H9 (cell line): ENCODE measurements at regions not wholly inside any gene's neighbourhood (a gene's known extent, or its start where the extent isn't known, plus 50 kb on each side); places are given as distances from the start of the nearest gene placed in this dataset.

Experiments
- DNase-seq: peaks from one replicate; pipeline ENCODE4 v3.0.0-alpha.2; 2017
- H2AFZ ChIP-seq: one replicate; pipeline ENCODE4 v1.6.1; 2013; ENCODE audit warnings: mild to moderate bottlenecking, low read length, control low read depth, moderate library complexity
- H2AK5ac ChIP-seq: 2 replicates; pipeline ENCODE4 v1.6.1; 2013; ENCODE audit warnings: low read length, control low read depth, mixed read lengths; ENCODE audit not compliant: insufficient read length
- H2BK120ac ChIP-seq: one replicate; pipeline ENCODE4 v1.6.1; 2013; ENCODE audit warnings: low read depth, mild to moderate bottlenecking, low read length, control low read depth, inconsistent platforms; ENCODE audit not compliant: poor library complexity, severe bottlenecking
- H2BK12ac ChIP-seq: 2 replicates; pipeline ENCODE4 v1.6.1; 2013; ENCODE audit warnings: low read length, control low read depth, mixed read lengths, low read depth; ENCODE audit not compliant: insufficient read length
- H2BK15ac ChIP-seq: 2 replicates; pipeline ENCODE4 v1.6.1; 2013; ENCODE audit warnings: low read depth, low read length, control low read depth
- H2BK20ac ChIP-seq: one replicate; pipeline ENCODE4 v1.6.1; 2013; ENCODE audit warnings: low read depth, mild to moderate bottlenecking, low read length, control low read depth, inconsistent platforms; ENCODE audit not compliant: poor library complexity, severe bottlenecking
- H2BK5ac ChIP-seq: 2 replicates; pipeline ENCODE4 v1.6.1; 2013; ENCODE audit warnings: low read length, control low read depth, mixed read lengths; ENCODE audit not compliant: insufficient read length
- H3K14ac ChIP-seq: 2 replicates; pipeline ENCODE4 v1.6.1; 2013; ENCODE audit warnings: low read length, control low read depth; ENCODE audit not compliant: insufficient read depth
- H3K18ac ChIP-seq: 2 replicates; pipeline ENCODE4 v1.6.1; 2013; ENCODE audit warnings: low read depth, mild to moderate bottlenecking, mixed read lengths, low read length, control low read depth; ENCODE audit not compliant: insufficient read length
- H3K23ac ChIP-seq: 2 replicates; pipeline ENCODE4 v1.6.1; 2013; ENCODE audit warnings: low read length, control low read depth, mixed read lengths, low read depth; ENCODE audit not compliant: insufficient read length
- H3K23me2 ChIP-seq: 2 replicates; pipeline ENCODE4 v1.6.1; 2013; ENCODE audit warnings: low read depth, mild to moderate bottlenecking, mixed read lengths, low read length, control low read depth; ENCODE audit not compliant: insufficient read length, poor library complexity, severe bottlenecking
- H3K27ac ChIP-seq: 2 replicates; pipeline ENCODE4 v1.5.1; 2013; ENCODE audit warnings: low read length, control low read depth, mixed read lengths, low read depth; ENCODE audit not compliant: insufficient read length
- H3K27me3 ChIP-seq: 2 replicates; pipeline ENCODE4 v1.6.1; 2013; ENCODE audit warnings: low read length, control low read depth, inconsistent platforms; ENCODE audit not compliant: insufficient read depth
- H3K4ac ChIP-seq: 2 replicates; pipeline ENCODE4 v1.6.1; 2013; ENCODE audit warnings: low read depth, mild to moderate bottlenecking, control low read depth, inconsistent platforms, low read length, moderate library complexity
- H3K4me1 ChIP-seq: 2 replicates; pipeline ENCODE4 v1.6.1; 2013; ENCODE audit warnings: low read length, control low read depth, inconsistent platforms; ENCODE audit not compliant: insufficient read depth
- H3K4me2 ChIP-seq: 2 replicates; pipeline ENCODE4 v1.6.1; 2013; ENCODE audit warnings: low read length, control low read depth, mixed read lengths; ENCODE audit not compliant: insufficient read length, insufficient read depth
- H3K56ac ChIP-seq: 2 replicates; pipeline ENCODE4 v1.6.1; 2013; ENCODE audit warnings: low read depth, mild to moderate bottlenecking, mixed read lengths, low read length, control low read depth; ENCODE audit not compliant: insufficient read length
- H3K79me1 ChIP-seq: 2 replicates; pipeline ENCODE4 v1.6.1; 2013; ENCODE audit warnings: low read depth, mild to moderate bottlenecking, moderate library complexity, low read length, control low read depth, inconsistent platforms; ENCODE audit not compliant: insufficient read depth, poor library complexity, severe bottlenecking
- H3K79me2 ChIP-seq: 2 replicates; pipeline ENCODE4 v1.6.1; 2013; ENCODE audit warnings: low read length, control low read depth, inconsistent platforms; ENCODE audit not compliant: insufficient read depth
- H3K9ac ChIP-seq: 2 replicates; pipeline ENCODE4 v1.6.1; 2013; ENCODE audit warnings: low read length, control low read depth, mixed read lengths; ENCODE audit not compliant: insufficient read length; ENCODE audit errors: extremely low read depth
- H3K9me3 ChIP-seq: one replicate; pipeline ENCODE4 v1.6.1; 2013; ENCODE audit warnings: low read depth, low read length, inconsistent platforms; ENCODE audit not compliant: control insufficient read depth
- H3T11ph ChIP-seq: one replicate; pipeline ENCODE4 v1.6.1; 2013; ENCODE audit warnings: mild to moderate bottlenecking, low read length, control low read depth, inconsistent platforms
- H4K20me1 ChIP-seq: one replicate; pipeline ENCODE4 v1.6.1; 2013; ENCODE audit not compliant: control insufficient read depth, insufficient read length, insufficient read depth
- H4K5ac ChIP-seq: 2 replicates; pipeline ENCODE4 v1.6.1; 2013; ENCODE audit warnings: low read depth, mild to moderate bottlenecking, mixed read lengths, low read length, control low read depth; ENCODE audit not compliant: insufficient read length
- H4K8ac ChIP-seq: replicated peaks from 2 replicates; pipeline ENCODE4 v1.6.1; 2013; ENCODE audit warnings: low read length, control low read depth, mixed read lengths, low read depth; ENCODE audit not compliant: insufficient read length
- H4K91ac ChIP-seq: 2 replicates; pipeline ENCODE4 v1.6.1; 2013; ENCODE audit warnings: low read depth, mild to moderate bottlenecking, moderate library complexity, mixed read lengths, low read length, control low read depth; ENCODE audit not compliant: insufficient read length
- H3K27ac Mint-ChIP-seq, 3 experiments: 2 replicates in 2 of 3; 3 replicates in 1 of 3; pipeline ENCODE4 v1.8.0; 2020 to 2021; ENCODE audit warnings: mixed read lengths in 3 of 3, mild to moderate bottlenecking in 1 of 3, moderate library complexity in 1 of 3
- H3K27me3 Mint-ChIP-seq: 2 replicates; pipeline ENCODE4 v1.8.0; 2021; ENCODE audit warnings: low read depth, mild to moderate bottlenecking, moderate library complexity, mixed read lengths
- H3K36me3 Mint-ChIP-seq, 3 experiments: 2 replicates in 2 of 3; 3 replicates in 1 of 3; pipeline ENCODE4 v1.8.0; 2020 to 2021; ENCODE audit warnings: low read depth in 3 of 3, mixed read lengths in 3 of 3; ENCODE audit not compliant: insufficient read depth in 1 of 3
- H3K4me1 Mint-ChIP-seq, 2 experiments: 2 replicates each; pipeline ENCODE4 v1.8.0; 2020; ENCODE audit warnings: mixed read lengths in 2 of 2
- H3K4me3 Mint-ChIP-seq, 2 experiments: 2 replicates in 1 of 2; 3 replicates in 1 of 2; pipeline ENCODE4 v1.8.0; 2020 to 2021; ENCODE audit warnings: mild to moderate bottlenecking in 2 of 2, mixed read lengths in 2 of 2, moderate library complexity in 1 of 2
- H3K9me3 Mint-ChIP-seq, 2 experiments: 2 replicates in 1 of 2; 3 replicates in 1 of 2; pipeline ENCODE4 v1.8.0; 2020; ENCODE audit warnings: mild to moderate bottlenecking in 2 of 2, mixed read lengths in 2 of 2, moderate library complexity in 1 of 2
- WGBS: extraction: QIAGEN DNeasy Blood & Tissue Kit; methylation state at CpG from one replicate; pipeline ENCODE4 v1.1.7; 2013; ENCODE audit warnings: missing lambda C conversion rate, low lambda C conversion rate, mixed read lengths; ENCODE audit not compliant: insufficient read length; ENCODE audit errors: extremely low coverage; 5-methylcytosine and 5-hydroxymethylcytosine counted together
- TF ChIP-seq, protein P1 (sequence below): fragments of 200-600 bp; sonication (generic); conservative IDR thresholded peaks from 3 replicates; pipeline ENCODE4 v1.8.0; 2021; ENCODE audit warnings: antibody characterized with exemption, mild to moderate bottlenecking

DNA sequence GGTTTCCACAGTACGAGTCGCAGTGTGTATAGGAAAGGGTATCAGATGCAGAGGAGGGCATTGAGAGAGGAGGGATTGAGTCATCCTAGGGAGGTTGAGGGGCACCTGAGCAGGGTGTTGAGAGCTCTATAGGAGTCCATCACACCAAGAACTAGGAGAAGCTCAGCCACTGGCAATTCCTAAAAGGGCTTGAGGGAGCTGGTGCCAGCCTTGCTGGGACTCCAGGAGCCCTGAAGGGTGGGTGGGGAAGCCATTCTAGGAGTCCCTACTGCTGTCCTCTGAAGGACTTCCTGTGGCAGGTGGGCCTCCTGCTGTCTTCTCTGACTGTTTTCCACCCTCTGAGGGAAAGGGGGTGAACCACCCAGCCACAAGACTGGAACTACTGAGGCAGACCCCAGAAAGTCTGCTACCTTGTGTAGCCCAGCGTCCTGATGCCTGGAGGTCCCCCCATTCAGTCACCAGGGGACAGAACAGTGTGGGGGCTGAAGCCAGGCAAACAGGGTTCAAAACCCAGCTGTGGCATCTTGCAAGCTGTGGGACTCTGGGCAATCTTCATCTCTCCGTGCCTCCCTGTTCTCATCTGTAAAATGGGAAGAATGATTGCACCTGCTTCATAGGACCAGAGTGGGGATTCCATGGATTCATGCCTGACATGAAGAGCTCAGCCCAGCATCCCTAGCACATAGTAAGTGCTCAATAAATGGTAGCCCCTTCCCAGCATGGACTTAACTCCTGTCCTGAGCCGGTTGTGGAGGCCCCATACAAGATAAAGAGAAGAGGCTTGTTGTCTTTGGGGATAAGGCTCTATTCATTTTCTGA, 149.5 kb downstream of the C9orf50 start:
- Histone ChIP-seq H3K23ac (no peak overlapping the region), H3K23me2 (no peaks in the 10 kb centered on the region), H3K27me3 (no peaks in the 10 kb centered on the region; the same call in 1 of the 2 replicates), H3K27ac (no peak overlapping the region), H3K9ac (no peak overlapping the region), H3K79me1 (no peaks in the 10 kb centered on the region), H3K79me2 (no peaks in the 10 kb centered on the region), H2BK20ac (peak overlapping the region; percentile 15), H3K4ac (no peak overlapping the region), H2AK5ac (no peak overlapping the region), H3K14ac (no peak overlapping the region), H3K9me3 (no peaks in the 10 kb centered on the region), H2BK120ac (no peak overlapping the region), H3T11ph (no peak overlapping the region), H2BK5ac (no peak overlapping the region), H3K4me1 (no peaks in the 10 kb centered on the region), H2BK15ac (no peak overlapping the region), H4K20me1 (no peaks in the 10 kb centered on the region), H2AFZ (no peak overlapping the region), H4K91ac (no peak overlapping the region), H3K4me2 (no peak overlapping the region), H3K56ac (no peak overlapping the region), H3K18ac (no peak overlapping the region), H4K8ac (no peak overlapping the region), H2BK12ac (no peak overlapping the region), H4K5ac (no peak overlapping the region)
- no peak for DNase-seq
- Mint-ChIP-seq H3K36me3 (peaks cover 0 to 3% (median 0%) of the 10 kb centered on the region in 3 experiments; a peak in 1 of 7 replicates), H3K4me3 (no peak overlapping the region), H3K4me1 (peaks cover 36 to 47% of the 10 kb centered on the region in 2 experiments), H3K27ac (no peak overlapping the region; a peak in 1 of 7 replicates), H3K27me3 (peaks cover 31% of the 10 kb centered on the region), H3K9me3 (peaks cover 2 to 13% of the 10 kb centered on the region in 2 experiments; a peak in 3 of 5 replicates)
- TF ChIP-seq, protein P1, sequence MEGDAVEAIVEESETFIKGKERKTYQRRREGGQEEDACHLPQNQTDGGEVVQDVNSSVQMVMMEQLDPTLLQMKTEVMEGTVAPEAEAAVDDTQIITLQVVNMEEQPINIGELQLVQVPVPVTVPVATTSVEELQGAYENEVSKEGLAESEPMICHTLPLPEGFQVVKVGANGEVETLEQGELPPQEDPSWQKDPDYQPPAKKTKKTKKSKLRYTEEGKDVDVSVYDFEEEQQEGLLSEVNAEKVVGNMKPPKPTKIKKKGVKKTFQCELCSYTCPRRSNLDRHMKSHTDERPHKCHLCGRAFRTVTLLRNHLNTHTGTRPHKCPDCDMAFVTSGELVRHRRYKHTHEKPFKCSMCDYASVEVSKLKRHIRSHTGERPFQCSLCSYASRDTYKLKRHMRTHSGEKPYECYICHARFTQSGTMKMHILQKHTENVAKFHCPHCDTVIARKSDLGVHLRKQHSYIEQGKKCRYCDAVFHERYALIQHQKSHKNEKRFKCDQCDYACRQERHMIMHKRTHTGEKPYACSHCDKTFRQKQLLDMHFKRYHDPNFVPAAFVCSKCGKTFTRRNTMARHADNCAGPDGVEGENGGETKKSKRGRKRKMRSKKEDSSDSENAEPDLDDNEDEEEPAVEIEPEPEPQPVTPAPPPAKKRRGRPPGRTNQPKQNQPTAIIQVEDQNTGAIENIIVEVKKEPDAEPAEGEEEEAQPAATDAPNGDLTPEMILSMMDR, result no peak
- WGBS, result no CpG with 5 or more reads among the region's 5 CpGs
